ENCODE measurements at regions not wholly inside any gene's neighbourhood (a gene's known extent, or its start where the extent isn't known, plus 50 kb on each side); places are given as distances from the start of the nearest gene placed in this dataset.

DNA sequence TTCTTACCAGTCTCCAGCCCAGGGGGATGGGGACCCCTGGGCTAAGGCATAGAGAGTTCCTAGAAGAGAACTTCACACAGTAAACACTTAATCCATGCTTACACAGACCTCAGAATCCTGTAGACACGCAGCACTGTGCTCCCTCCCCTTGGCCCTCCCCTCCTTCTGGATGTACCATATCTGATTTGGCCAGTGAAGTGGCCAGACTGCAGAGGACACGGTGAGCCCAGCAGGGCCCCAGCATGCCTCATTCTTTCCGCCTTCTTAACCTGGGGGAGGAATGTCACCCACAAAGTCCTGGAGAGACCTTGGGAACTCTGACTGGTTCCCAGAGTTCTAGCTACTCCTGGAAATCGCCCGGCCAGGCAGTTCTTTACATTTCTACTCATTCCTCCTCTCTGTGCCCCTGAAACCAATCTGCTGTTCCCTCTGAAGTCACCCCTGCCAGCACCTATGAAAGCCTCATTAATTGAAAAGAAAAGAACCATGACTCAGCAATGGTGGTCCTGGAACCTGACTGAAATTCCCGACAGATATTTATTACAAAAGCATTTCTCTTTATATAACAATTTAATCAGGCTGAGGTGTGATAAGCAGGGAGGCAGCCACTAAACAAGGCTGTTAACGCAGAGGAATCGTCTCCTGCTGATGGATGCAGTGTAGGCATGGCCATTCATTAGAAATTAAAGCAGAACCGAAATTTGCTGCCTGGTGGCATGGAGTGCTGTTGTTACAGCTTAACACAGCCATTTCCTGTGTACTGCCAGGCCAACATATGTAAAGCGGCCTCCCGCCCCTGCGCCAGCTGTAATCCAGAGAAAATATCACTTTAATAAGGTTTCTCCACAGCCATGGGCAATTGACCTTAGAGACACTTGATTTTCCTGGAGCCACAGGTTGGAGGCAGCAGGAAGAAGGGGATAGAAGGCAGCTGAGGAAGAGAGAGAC, 74.6 kb upstream of the KCND3 start:
- no peak overlapping the region for H3K27ac ChIP-seq (ENCODE audit: extremely low read depth, low read depth, low read length)
- no peak for TF ChIP-seq ZBTB48 (tag by site-specific recombination; IDR thresholded peaks at IDR 0.05)
- no peak for TF ChIP-seq ZNF600 (tag by site-specific recombination; IDR thresholded peaks at IDR 0.05)
- no peak for TF ChIP-seq SP7 (tag by site-specific recombination; IDR thresholded peaks at IDR 0.05)
- no peak for TF ChIP-seq ZNF561 (tag by site-specific recombination; IDR thresholded peaks at IDR 0.05; ENCODE audit: borderline replicate concordance)
- TF ChIP-seq ZXDB (tag by site-specific recombination; IDR thresholded peaks at IDR 0.05), result no peak
- no peak for TF ChIP-seq BCL11A (tag by site-specific recombination; IDR thresholded peaks at IDR 0.05; ENCODE audit: low read depth)
- no peak for TF ChIP-seq ZNF248 (tag by site-specific recombination; IDR thresholded peaks at IDR 0.05)
- no peak for TF ChIP-seq ZNF555 (tag by site-specific recombination; conservative IDR thresholded peaks at IDR 0.05)
- TF ChIP-seq, protein P1, sequence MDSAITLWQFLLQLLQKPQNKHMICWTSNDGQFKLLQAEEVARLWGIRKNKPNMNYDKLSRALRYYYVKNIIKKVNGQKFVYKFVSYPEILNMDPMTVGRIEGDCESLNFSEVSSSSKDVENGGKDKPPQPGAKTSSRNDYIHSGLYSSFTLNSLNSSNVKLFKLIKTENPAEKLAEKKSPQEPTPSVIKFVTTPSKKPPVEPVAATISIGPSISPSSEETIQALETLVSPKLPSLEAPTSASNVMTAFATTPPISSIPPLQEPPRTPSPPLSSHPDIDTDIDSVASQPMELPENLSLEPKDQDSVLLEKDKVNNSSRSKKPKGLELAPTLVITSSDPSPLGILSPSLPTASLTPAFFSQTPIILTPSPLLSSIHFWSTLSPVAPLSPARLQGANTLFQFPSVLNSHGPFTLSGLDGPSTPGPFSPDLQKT (IDR thresholded peaks at IDR 0.05; ENCODE audit: borderline replicate concordance, low read depth, low read length), result no peak
- CTCF ChIA-PET, result interaction anchor here (0.7 kb wide), 1 partner anchor 242 kb away, joined by 3 read pairs; no protein-coding TSS in a partner anchor

DNA sequence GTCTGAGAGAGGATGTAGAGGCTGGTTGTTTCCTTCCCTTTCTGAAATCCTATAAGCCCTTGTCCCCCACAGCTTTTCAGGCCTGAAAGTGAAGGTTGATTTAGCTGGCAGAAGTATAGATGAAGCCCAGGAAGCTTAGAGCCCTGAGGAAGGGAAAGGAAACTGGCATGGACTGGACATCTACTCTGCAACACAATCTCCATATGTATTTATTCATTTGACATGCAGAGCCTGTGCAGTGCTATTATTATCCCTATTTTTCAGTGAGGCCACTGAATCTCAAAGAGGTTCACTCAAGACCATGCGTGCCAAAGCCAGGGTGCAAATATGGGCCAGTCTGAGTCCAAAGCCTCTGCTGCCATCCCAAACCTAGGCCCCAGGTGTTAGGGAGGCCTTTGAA, 78.5 kb upstream of the KCND3 start:
- CTCF ChIA-PET, result no interaction called here
- no peaks in the 10 kb centered on the region for H3K4me1 ChIP-seq (ENCODE audit: control insufficient read depth, insufficient read depth, low read length)
- POLR2A ChIA-PET, result no interaction called here
- no peaks in the 10 kb centered on the region for H3K9me3 ChIP-seq (ENCODE audit: control insufficient read depth, insufficient read depth, low read depth, low read length)
- no peak overlapping the region for H3K4me3 ChIP-seq (ENCODE audit: low read depth, low read length)
- no peaks in the 10 kb centered on the region for H3K36me3 ChIP-seq (ENCODE audit: control insufficient read depth in 2 of 2, insufficient read depth in 1 of 2, low read length in 2 of 2)
- H3K27ac ChIP-seq (ENCODE audit: extremely low read depth, low read depth, low read length), result no peak overlapping the region
- TF ChIP-seq TCF7L2 (IDR thresholded peaks at IDR 0.05; ENCODE audit: borderline replicate concordance, low read depth, low read length) (no peak), ZNF423 (tag by site-specific recombination; IDR thresholded peaks at IDR 0.05) (no peak), ZNF571 (tag by site-specific recombination; IDR thresholded peaks at IDR 0.05) (no peak), ZXDB (tag by site-specific recombination; IDR thresholded peaks at IDR 0.05) (no peak), ZNF629 (tag by site-specific recombination; IDR thresholded peaks at IDR 0.05) (no peak), ZNF76 (tag by site-specific recombination; IDR thresholded peaks at IDR 0.05; ENCODE audit: borderline replicate concordance, low read depth) (no peak), ZBTB21 (tag by site-specific recombination; IDR thresholded peaks at IDR 0.05) (no peak), ZNF677 (tag by site-specific recombination; IDR thresholded peaks at IDR 0.05) (no peak), GLI2 (tag by site-specific recombination; IDR thresholded peaks at IDR 0.05; ENCODE audit: borderline replicate concordance, low read depth) (no peak), ZNF560 (tag by site-specific recombination; IDR thresholded peaks at IDR 0.05; ENCODE audit: borderline replicate concordance) (no peak), ZNF324 (tag by site-specific recombination; IDR thresholded peaks at IDR 0.05) (no peak), ZNF394 (tag by site-specific recombination; IDR thresholded peaks at IDR 0.05; ENCODE audit: borderline replicate concordance) (no peak), ZNF274 (IDR thresholded peaks at IDR 0.05; ENCODE audit: low read length) (no peak), ZNF274 (tag by site-specific recombination; IDR thresholded peaks at IDR 0.05; ENCODE audit: borderline replicate concordance) (no peak), ZNF354C (tag by site-specific recombination; IDR thresholded peaks at IDR 0.05; ENCODE audit: borderline replicate concordance, low read depth) (no peak), ZNF133 (tag by site-specific recombination; IDR thresholded peaks at IDR 0.05) (no peak), ZBTB8A (tag by site-specific recombination; IDR thresholded peaks at IDR 0.05) (no peak)
- TF ChIP-seq, protein P2, sequence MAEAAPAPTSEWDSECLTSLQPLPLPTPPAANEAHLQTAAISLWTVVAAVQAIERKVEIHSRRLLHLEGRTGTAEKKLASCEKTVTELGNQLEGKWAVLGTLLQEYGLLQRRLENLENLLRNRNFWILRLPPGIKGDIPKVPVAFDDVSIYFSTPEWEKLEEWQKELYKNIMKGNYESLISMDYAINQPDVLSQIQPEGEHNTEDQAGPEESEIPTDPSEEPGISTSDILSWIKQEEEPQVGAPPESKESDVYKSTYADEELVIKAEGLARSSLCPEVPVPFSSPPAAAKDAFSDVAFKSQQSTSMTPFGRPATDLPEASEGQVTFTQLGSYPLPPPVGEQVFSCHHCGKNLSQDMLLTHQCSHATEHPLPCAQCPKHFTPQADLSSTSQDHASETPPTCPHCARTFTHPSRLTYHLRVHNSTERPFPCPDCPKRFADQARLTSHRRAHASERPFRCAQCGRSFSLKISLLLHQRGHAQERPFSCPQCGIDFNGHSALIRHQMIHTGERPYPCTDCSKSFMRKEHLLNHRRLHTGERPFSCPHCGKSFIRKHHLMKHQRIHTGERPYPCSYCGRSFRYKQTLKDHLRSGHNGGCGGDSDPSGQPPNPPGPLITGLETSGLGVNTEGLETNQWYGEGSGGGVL (tag by site-specific recombination; IDR thresholded peaks at IDR 0.05), result no peak
- TF ChIP-seq, protein P3, sequence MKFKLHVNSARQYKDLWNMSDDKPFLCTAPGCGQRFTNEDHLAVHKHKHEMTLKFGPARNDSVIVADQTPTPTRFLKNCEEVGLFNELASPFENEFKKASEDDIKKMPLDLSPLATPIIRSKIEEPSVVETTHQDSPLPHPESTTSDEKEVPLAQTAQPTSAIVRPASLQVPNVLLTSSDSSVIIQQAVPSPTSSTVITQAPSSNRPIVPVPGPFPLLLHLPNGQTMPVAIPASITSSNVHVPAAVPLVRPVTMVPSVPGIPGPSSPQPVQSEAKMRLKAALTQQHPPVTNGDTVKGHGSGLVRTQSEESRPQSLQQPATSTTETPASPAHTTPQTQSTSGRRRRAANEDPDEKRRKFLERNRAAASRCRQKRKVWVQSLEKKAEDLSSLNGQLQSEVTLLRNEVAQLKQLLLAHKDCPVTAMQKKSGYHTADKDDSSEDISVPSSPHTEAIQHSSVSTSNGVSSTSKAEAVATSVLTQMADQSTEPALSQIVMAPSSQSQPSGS (tag by site-specific recombination; IDR thresholded peaks at IDR 0.05; ENCODE audit: low read depth), result no peak
- TF ChIP-seq, protein P4, sequence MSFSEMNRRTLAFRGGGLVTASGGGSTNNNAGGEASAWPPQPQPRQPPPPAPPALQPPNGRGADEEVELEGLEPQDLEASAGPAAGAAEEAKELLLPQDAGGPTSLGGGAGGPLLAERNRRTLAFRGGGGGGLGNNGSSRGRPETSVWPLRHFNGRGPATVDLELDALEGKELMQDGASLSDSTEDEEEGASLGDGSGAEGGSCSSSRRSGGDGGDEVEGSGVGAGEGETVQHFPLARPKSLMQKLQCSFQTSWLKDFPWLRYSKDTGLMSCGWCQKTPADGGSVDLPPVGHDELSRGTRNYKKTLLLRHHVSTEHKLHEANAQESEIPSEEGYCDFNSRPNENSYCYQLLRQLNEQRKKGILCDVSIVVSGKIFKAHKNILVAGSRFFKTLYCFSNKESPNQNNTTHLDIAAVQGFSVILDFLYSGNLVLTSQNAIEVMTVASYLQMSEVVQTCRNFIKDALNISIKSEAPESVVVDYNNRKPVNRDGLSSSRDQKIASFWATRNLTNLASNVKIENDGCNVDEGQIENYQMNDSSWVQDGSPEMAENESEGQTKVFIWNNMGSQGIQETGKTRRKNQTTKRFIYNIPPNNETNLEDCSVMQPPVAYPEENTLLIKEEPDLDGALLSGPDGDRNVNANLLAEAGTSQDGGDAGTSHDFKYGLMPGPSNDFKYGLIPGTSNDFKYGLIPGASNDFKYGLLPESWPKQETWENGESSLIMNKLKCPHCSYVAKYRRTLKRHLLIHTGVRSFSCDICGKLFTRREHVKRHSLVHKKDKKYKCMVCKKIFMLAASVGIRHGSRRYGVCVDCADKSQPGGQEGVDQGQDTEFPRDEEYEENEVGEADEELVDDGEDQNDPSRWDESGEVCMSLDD (tag by site-specific recombination; IDR thresholded peaks at IDR 0.05), result no peak

More for the DNA sequence above, 74.6 kb upstream of the KCND3 start:
- Histone ChIP-seq H3K9me3 (ENCODE audit: control insufficient read depth, insufficient read depth, low read depth, low read length) (no peaks in the 10 kb centered on the region), H3K4me3 (ENCODE audit: low read depth, low read length) (no peak overlapping the region), H3K4me1 (ENCODE audit: control insufficient read depth, insufficient read depth, low read length) (no peaks in the 10 kb centered on the region), H3K36me3 (ENCODE audit: control insufficient read depth in 2 of 2, insufficient read depth in 1 of 2, low read length in 2 of 2) (no peaks in the 10 kb centered on the region)
- POLR2A ChIA-PET, result no interaction called here

Measured in HEK293 (cell line).